HepG2 (cell line): ENCODE measurements at regions not wholly inside any gene's neighbourhood (a gene's known extent, or its start where the extent isn't known, plus 50 kb on each side); places are given as distances from the start of the nearest gene placed in this dataset.

Experiments
- ATAC-seq: fragments of 200-7000 bp; cut with Tn5 transposase; 3 replicates; pipeline ENCODE4 v1.9.1; 2020; ENCODE audit warnings: mild to moderate bottlenecking, moderate library complexity
- BruUV-seq: library from RNA; stranded (reverse); fragments of 400-500 nt; replicated peaks from 2 replicates; lab custom pipeline; 2021; lab: Mats Ljungman, UMichigan
- CTCF ChIA-PET: fragments of 300-600 bp; formaldehyde crosslinking; extraction: SDS; loops from one replicate; lab custom pipeline; 2021; ENCODE audit warnings: low total read pairs, inconsistent platforms, low intra/inter-chr PET ratio; lab: Yijun Ruan, JAX
- POLR2A ChIA-PET: fragments of 350-600 bp; sonication (Branson Sonifier 250); formaldehyde crosslinking; loops from one replicate; lab custom pipeline; 2020; ENCODE audit warnings: antibody characterized with exemption, inconsistent platforms; lab: Yijun Ruan, JAX
- DNase-seq: peaks from one replicate; pipeline ENCODE4 v3.0.0-alpha.2; 2015; ENCODE audit warnings: low spot score
- FAIRE-seq: peaks from 3 replicates; lab custom pipeline; 2011; peaks lifted over from hg19 to GRCh38; lab: Jason Lieb, UNC
- H2AFZ ChIP-seq: one replicate; pipeline ENCODE4 v1.6.1; 2011; ENCODE audit warnings: low read length, inconsistent platforms
- H3K27ac ChIP-seq: fragments of 300-600 bp; 3 replicates; pipeline ENCODE4 v1.8.0; 2011; ENCODE audit warnings: mixed run types, mild to moderate bottlenecking, mixed read lengths, low read length, inconsistent platforms; ENCODE audit not compliant: insufficient read depth; ENCODE audit errors: extremely low read length
- H3K27me3 ChIP-seq, 2 experiments: fragments of 200-600 bp in 1 of 2; 2 replicates in 1 of 2; 3 replicates in 1 of 2; pipeline versions ENCODE4 v1.6.0 to v1.8.0; 2011; ENCODE audit warnings: low read length in 2 of 2, mild to moderate bottlenecking in 2 of 2, moderate library complexity in 2 of 2, inconsistent platforms in 1 of 2; ENCODE audit not compliant: insufficient read depth in 2 of 2, control insufficient read depth in 1 of 2
- H3K36me3 ChIP-seq, 2 experiments: fragments of 200-600 bp in 1 of 2; replicated peaks in 1 of 2; 2 replicates in 1 of 2; 3 replicates in 1 of 2; pipeline versions ENCODE4 v1.5.1 to v1.8.0; 2011; ENCODE audit warnings: low read length in 2 of 2, inconsistent platforms in 1 of 2; ENCODE audit not compliant: insufficient read depth in 2 of 2, control insufficient read depth in 1 of 2
- H3K4me1 ChIP-seq: 2 replicates; pipeline ENCODE4 v1.5.1; 2012; ENCODE audit warnings: low read length, inconsistent platforms; ENCODE audit not compliant: insufficient read depth
- H3K4me2 ChIP-seq: 2 replicates; pipeline ENCODE4 v1.6.0; 2011; ENCODE audit warnings: low read depth, low read length, inconsistent platforms
- H3K4me3 ChIP-seq, 3 experiments: fragments of 200-600 bp in 1 of 3; sonication (generic), shearing (Covaris generic) in 1 of 3; replicated peaks in 1 of 3; 2 replicates each; pipeline ENCODE4 v1.5.1; 2011 to 2016; ENCODE audit warnings: low read length in 3 of 3, inconsistent platforms in 2 of 3, low read depth in 2 of 3, mild to moderate bottlenecking in 2 of 3, control low read depth in 1 of 3, mixed read lengths in 1 of 3; ENCODE audit not compliant: insufficient read depth in 1 of 3
- H3K79me2 ChIP-seq: one replicate; pipeline ENCODE4 v1.6.1; 2011; ENCODE audit warnings: low read length, inconsistent platforms; ENCODE audit not compliant: insufficient read depth
- H3K9ac ChIP-seq: 2 replicates; pipeline ENCODE4 v1.6.0; 2011; ENCODE audit warnings: mild to moderate bottlenecking, low read depth, low read length, inconsistent platforms; ENCODE audit not compliant: insufficient read depth
- H3K9me3 ChIP-seq: 2 replicates; pipeline ENCODE4 v1.5.1; 2012; ENCODE audit warnings: mild to moderate bottlenecking, low read length
- H4K20me1 ChIP-seq: 2 replicates; pipeline ENCODE4 v1.6.0; 2011; ENCODE audit warnings: inconsistent platforms, mild to moderate bottlenecking, low read length, moderate library complexity; ENCODE audit not compliant: insufficient read depth
- CCAR2 ChIP-seq: fragments of 200-400 bp; formaldehyde crosslinking; optimal IDR thresholded peaks from 2 replicates; pipeline ENCODE3; 2018; ENCODE audit warnings: low read depth, mild to moderate bottlenecking, low read length, moderate library complexity
- NFE2L2 ChIP-seq: fragments of 150-350 bp; IDR thresholded peaks from 2 replicates; pipeline ENCODE4 v1.6.1; 2014; ENCODE audit warnings: low read length
- RARA ChIP-seq: IDR thresholded peaks from 2 replicates; pipeline ENCODE4 v1.6.1; 2016; ENCODE audit warnings: missing genetic modification reagents, missing compliant biosample characterization
- ZEB1 ChIP-seq: IDR thresholded peaks from 2 replicates; pipeline ENCODE4 v1.6.1; 2012; ENCODE audit warnings: mild to moderate bottlenecking, low read depth, inconsistent platforms; ENCODE audit not compliant: insufficient replicate concordance
- WGBS: methylation state at CpG from one replicate; pipeline ENCODE4 v1.1.6; 2017; ENCODE audit warnings: low lambda C conversion rate; 5-methylcytosine and 5-hydroxymethylcytosine counted together
- in situ Hi-C: cut with HindIII; loops from 2 replicates; pipeline ENCODE4 v1.10.0; 2017; ENCODE audit warnings: low pct_unique_long_range_greater_than_20kb; ENCODE audit not compliant: extremely low pct_ligation_motif_present
- intact Hi-C: fragments of 100-400 bp; cut with micrococcal nuclease; formaldehyde crosslinking; loops from one replicate; pipeline ENCODE4 v1.10.0; 2022; ENCODE audit not compliant: unreplicated experiment
- TF ChIP-seq, protein P1 (sequence below): IDR thresholded peaks from 2 replicates; pipeline ENCODE4 v1.6.1; 2016; ENCODE audit warnings: missing genetic modification reagents, missing compliant biosample characterization
- TF ChIP-seq, protein P2 (sequence below), 2 experiments: sonication (generic) in 1 of 2; formaldehyde crosslinking in 1 of 2; IDR thresholded peaks; 2 replicates each; pipeline versions ENCODE4 v1.6.1 to v1.9.0; 2014 to 2022; ENCODE audit warnings: antibody characterized with exemption in 1 of 2, borderline replicate concordance in 1 of 2, inconsistent platforms in 1 of 2, low read depth in 1 of 2, missing genetic modification reagents in 1 of 2

DNA sequence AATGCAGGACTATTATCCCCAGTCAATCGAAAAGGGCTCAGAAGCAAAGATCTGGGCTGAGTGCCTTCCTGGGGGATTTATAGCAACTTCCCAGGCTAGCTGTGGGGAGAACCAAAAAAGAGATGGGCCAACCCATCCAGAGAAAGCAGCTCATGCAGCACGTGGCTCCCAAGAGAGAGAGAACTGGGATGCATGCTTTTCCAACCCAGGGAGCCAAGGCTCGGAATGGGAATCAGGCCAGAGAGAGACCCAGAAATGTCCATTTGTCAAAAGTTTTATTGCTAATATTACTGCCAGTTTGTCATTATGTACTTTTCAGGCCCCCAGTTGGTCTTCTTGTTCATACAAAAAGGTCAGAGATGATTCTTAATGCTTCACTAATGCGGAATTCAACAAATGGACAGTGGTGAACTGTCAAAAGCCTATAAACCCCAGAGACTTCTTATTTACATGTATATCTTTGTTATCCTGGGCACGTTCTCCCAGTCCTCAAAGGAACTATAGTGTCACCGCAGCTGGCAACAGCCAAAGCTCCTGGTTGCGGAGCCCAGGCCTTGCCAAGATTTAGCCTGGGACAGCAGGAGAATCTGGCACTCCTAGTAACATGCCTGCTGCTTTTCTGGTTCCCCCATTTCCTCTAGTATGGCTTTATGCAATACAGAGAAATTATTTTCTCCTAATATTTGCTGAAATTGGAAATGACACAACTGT lies 139.1 kb upstream of the POU3F2 start:
- Histone ChIP-seq H3K9me3 (no peaks in the 10 kb centered on the region), H3K27me3 (no peaks in the 10 kb centered on the region), H4K20me1 (no peaks in the 10 kb centered on the region), H3K4me2 (no peak overlapping the region), H3K4me1 (no peaks in the 10 kb centered on the region), H3K79me2 (no peaks in the 10 kb centered on the region), H3K36me3 (no peaks in the 10 kb centered on the region), H3K27ac (no peak overlapping the region), H3K9ac (no peak overlapping the region), H3K4me3 (no peak overlapping the region), H2AFZ (no peak overlapping the region)
- CTCF ChIA-PET = no interaction called here
- POLR2A ChIA-PET = no interaction called here
- FAIRE-seq (no peak), DNase-seq (no peak), ATAC-seq (no peak)
- intact Hi-C loops = no loop called here
- WGBS = 11% methylated on average over 7 of the region's 7 CpGs
- no TSS peak for BruUV-seq
- in situ Hi-C loops = no loop called here
- TF ChIP-seq RARA = no peak
- TF ChIP-seq, protein P1, sequence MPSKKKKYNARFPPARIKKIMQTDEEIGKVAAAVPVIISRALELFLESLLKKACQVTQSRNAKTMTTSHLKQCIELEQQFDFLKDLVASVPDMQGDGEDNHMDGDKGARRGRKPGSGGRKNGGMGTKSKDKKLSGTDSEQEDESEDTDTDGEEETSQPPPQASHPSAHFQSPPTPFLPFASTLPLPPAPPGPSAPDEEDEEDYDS (CRISPR knock-in tag) = no peak
- TF ChIP-seq, protein P2, sequence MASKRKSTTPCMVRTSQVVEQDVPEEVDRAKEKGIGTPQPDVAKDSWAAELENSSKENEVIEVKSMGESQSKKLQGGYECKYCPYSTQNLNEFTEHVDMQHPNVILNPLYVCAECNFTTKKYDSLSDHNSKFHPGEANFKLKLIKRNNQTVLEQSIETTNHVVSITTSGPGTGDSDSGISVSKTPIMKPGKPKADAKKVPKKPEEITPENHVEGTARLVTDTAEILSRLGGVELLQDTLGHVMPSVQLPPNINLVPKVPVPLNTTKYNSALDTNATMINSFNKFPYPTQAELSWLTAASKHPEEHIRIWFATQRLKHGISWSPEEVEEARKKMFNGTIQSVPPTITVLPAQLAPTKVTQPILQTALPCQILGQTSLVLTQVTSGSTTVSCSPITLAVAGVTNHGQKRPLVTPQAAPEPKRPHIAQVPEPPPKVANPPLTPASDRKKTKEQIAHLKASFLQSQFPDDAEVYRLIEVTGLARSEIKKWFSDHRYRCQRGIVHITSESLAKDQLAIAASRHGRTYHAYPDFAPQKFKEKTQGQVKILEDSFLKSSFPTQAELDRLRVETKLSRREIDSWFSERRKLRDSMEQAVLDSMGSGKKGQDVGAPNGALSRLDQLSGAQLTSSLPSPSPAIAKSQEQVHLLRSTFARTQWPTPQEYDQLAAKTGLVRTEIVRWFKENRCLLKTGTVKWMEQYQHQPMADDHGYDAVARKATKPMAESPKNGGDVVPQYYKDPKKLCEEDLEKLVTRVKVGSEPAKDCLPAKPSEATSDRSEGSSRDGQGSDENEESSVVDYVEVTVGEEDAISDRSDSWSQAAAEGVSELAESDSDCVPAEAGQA (IDR thresholded peaks at IDR 0.05; ENCODE audit: low read depth) = no peak
- TF ChIP-seq, protein P2 (CRISPR knock-in tag; IDR thresholded peaks at IDR 0.05; ENCODE audit: borderline replicate concordance) = no peak
- no peak for TF ChIP-seq ZEB1
- TF ChIP-seq CCAR2 = no peak
- TF ChIP-seq NFE2L2 = no peak
